ENCODE measurements at regions not wholly inside any gene's neighbourhood (a gene's known extent, or its start where the extent isn't known, plus 50 kb on each side); places are given as distances from the start of the nearest gene placed in this dataset.

DNA sequence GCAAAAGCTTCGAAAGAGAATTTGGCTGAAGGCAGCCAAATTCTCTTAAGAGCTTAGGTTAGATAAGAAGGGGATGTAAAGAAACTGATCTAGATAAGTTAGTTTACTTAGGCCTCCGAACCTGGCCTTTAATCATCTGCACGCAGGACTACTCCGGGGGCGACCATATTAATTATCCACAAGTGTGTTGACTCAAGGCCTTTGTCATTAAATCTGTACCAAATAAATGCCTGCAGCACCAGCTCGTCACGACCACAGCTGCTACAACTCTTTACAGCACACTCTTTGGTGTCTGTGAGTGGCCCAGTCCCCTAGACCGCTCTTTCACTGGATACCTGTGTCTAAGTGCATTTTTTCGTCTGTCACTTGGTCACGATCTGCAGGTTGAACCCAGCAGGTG is 69.8 kb upstream of the LSM8 start:
- DNase-seq (ENCODE audit: low read depth) (no peak), FAIRE-seq (no peak)
- Mint-ChIP-seq H3K9me3 (ENCODE audit: unreplicated experiment) (peaks cover 13% of the 10 kb centered on the region), H3K4me1 (ENCODE audit: low read depth, unreplicated experiment) (no peaks in the 10 kb centered on the region), H3K4me3 (ENCODE audit: unreplicated experiment) (no peak overlapping the region), H3K27ac (ENCODE audit: unreplicated experiment) (no peak overlapping the region), H3K27me3 (ENCODE audit: low read depth, unreplicated experiment) (no peaks in the 10 kb centered on the region), H3K36me3 (ENCODE audit: low read depth, unreplicated experiment) (no peaks in the 10 kb centered on the region)
- Histone ChIP-seq H3K4me2 (ENCODE audit: low read length) (no peak overlapping the region), H3K4me3 (ENCODE audit: insufficient read depth, low read depth, low read length) (no peak overlapping the region), H3K79me2 (ENCODE audit: insufficient read depth, low read length) (no peaks in the 10 kb centered on the region), H3K9me3 (ENCODE audit: insufficient read depth, low read depth, low read length) (no peaks in the 10 kb centered on the region), H3K4me1 (ENCODE audit: insufficient read depth, low read length) (no peaks in the 10 kb centered on the region), H2AFZ (ENCODE audit: low read depth, low read length) (no peak overlapping the region), H3K27ac (ENCODE audit: low read depth, low read length) (no peak overlapping the region), H4K20me1 (ENCODE audit: insufficient read depth, low read length) (no peaks in the 10 kb centered on the region), H3K27me3 (ENCODE audit: insufficient read depth, low read length) (no peaks in the 10 kb centered on the region), H3K36me3 (ENCODE audit: insufficient read depth, low read length) (no peaks in the 10 kb centered on the region), H3K9ac (ENCODE audit: low read length) (no peak overlapping the region)
- TF ChIP-seq, protein P1, sequence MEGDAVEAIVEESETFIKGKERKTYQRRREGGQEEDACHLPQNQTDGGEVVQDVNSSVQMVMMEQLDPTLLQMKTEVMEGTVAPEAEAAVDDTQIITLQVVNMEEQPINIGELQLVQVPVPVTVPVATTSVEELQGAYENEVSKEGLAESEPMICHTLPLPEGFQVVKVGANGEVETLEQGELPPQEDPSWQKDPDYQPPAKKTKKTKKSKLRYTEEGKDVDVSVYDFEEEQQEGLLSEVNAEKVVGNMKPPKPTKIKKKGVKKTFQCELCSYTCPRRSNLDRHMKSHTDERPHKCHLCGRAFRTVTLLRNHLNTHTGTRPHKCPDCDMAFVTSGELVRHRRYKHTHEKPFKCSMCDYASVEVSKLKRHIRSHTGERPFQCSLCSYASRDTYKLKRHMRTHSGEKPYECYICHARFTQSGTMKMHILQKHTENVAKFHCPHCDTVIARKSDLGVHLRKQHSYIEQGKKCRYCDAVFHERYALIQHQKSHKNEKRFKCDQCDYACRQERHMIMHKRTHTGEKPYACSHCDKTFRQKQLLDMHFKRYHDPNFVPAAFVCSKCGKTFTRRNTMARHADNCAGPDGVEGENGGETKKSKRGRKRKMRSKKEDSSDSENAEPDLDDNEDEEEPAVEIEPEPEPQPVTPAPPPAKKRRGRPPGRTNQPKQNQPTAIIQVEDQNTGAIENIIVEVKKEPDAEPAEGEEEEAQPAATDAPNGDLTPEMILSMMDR (IDR thresholded peaks at IDR 0.05; ENCODE audit: insufficient read depth, low read depth, low read length), result no peak
- TF ChIP-seq EZH2 (IDR thresholded peaks at IDR 0.05; ENCODE audit: insufficient read depth, low read length), result no peak

DNA sequence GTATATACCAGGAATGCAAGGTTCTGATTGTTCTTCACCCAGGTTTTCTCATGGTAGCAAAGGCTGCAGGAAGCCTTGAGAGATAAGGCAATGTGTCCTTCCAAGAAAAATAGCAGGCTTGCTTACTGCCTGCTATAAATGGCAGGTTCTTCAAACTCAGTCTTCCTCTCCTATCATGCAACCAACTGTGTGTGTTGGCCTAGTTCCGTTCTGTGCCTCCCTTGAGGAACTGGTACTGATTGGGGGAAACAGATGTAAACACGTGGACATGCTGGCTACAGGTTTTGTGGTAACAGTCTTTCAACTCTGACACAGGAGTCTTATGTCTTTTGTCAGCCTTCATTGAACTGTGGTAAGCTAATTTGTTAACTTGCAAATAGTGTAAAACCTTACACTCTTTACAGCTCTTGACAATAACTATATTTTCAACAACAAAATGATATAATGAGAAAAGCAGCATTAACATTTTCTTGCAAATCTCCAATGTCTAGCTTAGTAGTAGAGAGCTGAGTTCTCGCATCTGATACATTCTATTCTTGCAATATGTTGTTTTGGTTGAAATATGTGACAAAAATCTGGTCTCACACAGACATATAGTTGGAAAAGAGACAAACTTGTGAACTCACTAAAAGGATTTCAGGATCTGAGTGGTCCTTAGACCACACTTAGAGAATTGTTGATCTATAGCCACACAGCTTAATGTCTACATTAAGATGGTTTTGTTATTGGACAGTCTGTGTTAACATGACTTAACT is 54.7 kb upstream of the LSM8 start:
- peaks cover 2% of the 10 kb centered on the region for H3K36me3 Mint-ChIP-seq (ENCODE audit: low read depth, unreplicated experiment)
- no peak overlapping the region for H3K4me3 Mint-ChIP-seq (ENCODE audit: unreplicated experiment)
- Histone ChIP-seq H3K27ac (ENCODE audit: low read depth, low read length) (no peak overlapping the region), H4K20me1 (ENCODE audit: insufficient read depth, low read length) (no peaks in the 10 kb centered on the region), H3K4me3 (ENCODE audit: insufficient read depth, low read depth, low read length) (no peak overlapping the region), H3K9ac (ENCODE audit: low read length) (no peak overlapping the region), H3K27me3 (ENCODE audit: insufficient read depth, low read length) (no peaks in the 10 kb centered on the region), H3K9me3 (ENCODE audit: insufficient read depth, low read depth, low read length) (no peaks in the 10 kb centered on the region), H2AFZ (ENCODE audit: low read depth, low read length) (no peak overlapping the region), H3K4me1 (ENCODE audit: insufficient read depth, low read length) (no peaks in the 10 kb centered on the region), H3K36me3 (ENCODE audit: insufficient read depth, low read length) (no peaks in the 10 kb centered on the region), H3K79me2 (ENCODE audit: insufficient read depth, low read length) (no peaks in the 10 kb centered on the region), H3K4me2 (ENCODE audit: low read length) (no peak overlapping the region)
- FAIRE-seq, result no peak
- DNase-seq (ENCODE audit: low read depth), result no peak
- no peaks in the 10 kb centered on the region for H3K27me3 Mint-ChIP-seq (ENCODE audit: low read depth, unreplicated experiment)
- no peaks in the 10 kb centered on the region for H3K4me1 Mint-ChIP-seq (ENCODE audit: low read depth, unreplicated experiment)
- H3K9me3 Mint-ChIP-seq (ENCODE audit: unreplicated experiment), result peaks cover 10% of the 10 kb centered on the region
- H3K27ac Mint-ChIP-seq (ENCODE audit: unreplicated experiment), result no peak overlapping the region
- TF ChIP-seq, protein P1 (IDR thresholded peaks at IDR 0.05; ENCODE audit: insufficient read depth, low read depth, low read length), result no peak
- TF ChIP-seq EZH2 (IDR thresholded peaks at IDR 0.05; ENCODE audit: insufficient read depth, low read length), result no peak

DNA sequence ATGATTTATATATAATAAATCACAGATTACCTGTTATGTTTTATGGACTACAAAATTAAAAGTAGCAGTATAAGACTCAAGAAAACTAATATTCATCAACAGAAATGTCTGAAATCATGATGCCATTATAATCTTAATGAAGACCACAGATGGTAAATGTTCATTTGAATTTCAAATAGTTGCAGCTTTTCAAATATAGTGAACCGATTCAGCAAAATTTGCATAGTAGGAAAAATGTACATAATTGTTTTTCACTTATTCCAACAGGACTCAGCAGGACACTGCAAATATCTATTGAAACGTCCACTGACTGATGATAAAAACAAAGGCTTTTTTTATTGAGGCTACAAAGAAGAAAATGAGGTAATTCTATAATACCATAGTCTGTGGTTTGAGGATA is 51.2 kb upstream of the LSM8 start:
- Mint-ChIP-seq H3K27me3 (ENCODE audit: low read depth, unreplicated experiment) (no peaks in the 10 kb centered on the region), H3K36me3 (ENCODE audit: low read depth, unreplicated experiment) (peaks cover 2% of the 10 kb centered on the region), H3K9me3 (ENCODE audit: unreplicated experiment) (peaks cover 7% of the 10 kb centered on the region), H3K4me1 (ENCODE audit: low read depth, unreplicated experiment) (no peaks in the 10 kb centered on the region), H3K4me3 (ENCODE audit: unreplicated experiment) (no peak overlapping the region), H3K27ac (ENCODE audit: unreplicated experiment) (no peak overlapping the region)
- Histone ChIP-seq H3K4me1 (ENCODE audit: insufficient read depth, low read length) (no peaks in the 10 kb centered on the region), H3K27me3 (ENCODE audit: insufficient read depth, low read length) (no peaks in the 10 kb centered on the region), H3K79me2 (ENCODE audit: insufficient read depth, low read length) (no peaks in the 10 kb centered on the region), H4K20me1 (ENCODE audit: insufficient read depth, low read length) (no peaks in the 10 kb centered on the region), H3K4me3 (ENCODE audit: insufficient read depth, low read depth, low read length) (no peak overlapping the region), H3K36me3 (ENCODE audit: insufficient read depth, low read length) (no peaks in the 10 kb centered on the region), H3K9me3 (ENCODE audit: insufficient read depth, low read depth, low read length) (no peaks in the 10 kb centered on the region), H3K27ac (ENCODE audit: low read depth, low read length) (no peak overlapping the region), H3K9ac (ENCODE audit: low read length) (no peak overlapping the region), H3K4me2 (ENCODE audit: low read length) (no peak overlapping the region), H2AFZ (ENCODE audit: low read depth, low read length) (no peak overlapping the region)
- FAIRE-seq, result no peak
- no peak for TF ChIP-seq EZH2 (IDR thresholded peaks at IDR 0.05; ENCODE audit: insufficient read depth, low read length)
- TF ChIP-seq, protein P1 (IDR thresholded peaks at IDR 0.05; ENCODE audit: insufficient read depth, low read depth, low read length), result no peak
- no peak for DNase-seq (ENCODE audit: low read depth)

All from astrocyte (in vitro differentiated cells and primary cell).